H9 (cell line): ENCODE measurements at regions not wholly inside any gene's neighbourhood (a gene's known extent, or its start where the extent isn't known, plus 50 kb on each side); places are given as distances from the start of the nearest gene placed in this dataset.

Experiments
- DNase-seq: peaks from one replicate; pipeline ENCODE4 v3.0.0-alpha.2; 2017
- H2AFZ ChIP-seq: one replicate; pipeline ENCODE4 v1.6.1; 2013; ENCODE audit warnings: mild to moderate bottlenecking, low read length, control low read depth, moderate library complexity
- H2AK5ac ChIP-seq: 2 replicates; pipeline ENCODE4 v1.6.1; 2013; ENCODE audit warnings: low read length, control low read depth, mixed read lengths; ENCODE audit not compliant: insufficient read length
- H2BK120ac ChIP-seq: one replicate; pipeline ENCODE4 v1.6.1; 2013; ENCODE audit warnings: low read depth, mild to moderate bottlenecking, low read length, control low read depth, inconsistent platforms; ENCODE audit not compliant: poor library complexity, severe bottlenecking
- H2BK12ac ChIP-seq: 2 replicates; pipeline ENCODE4 v1.6.1; 2013; ENCODE audit warnings: low read length, control low read depth, mixed read lengths, low read depth; ENCODE audit not compliant: insufficient read length
- H2BK15ac ChIP-seq: 2 replicates; pipeline ENCODE4 v1.6.1; 2013; ENCODE audit warnings: low read depth, low read length, control low read depth
- H2BK20ac ChIP-seq: one replicate; pipeline ENCODE4 v1.6.1; 2013; ENCODE audit warnings: low read depth, mild to moderate bottlenecking, low read length, control low read depth, inconsistent platforms; ENCODE audit not compliant: poor library complexity, severe bottlenecking
- H2BK5ac ChIP-seq: 2 replicates; pipeline ENCODE4 v1.6.1; 2013; ENCODE audit warnings: low read length, control low read depth, mixed read lengths; ENCODE audit not compliant: insufficient read length
- H3K14ac ChIP-seq: 2 replicates; pipeline ENCODE4 v1.6.1; 2013; ENCODE audit warnings: low read length, control low read depth; ENCODE audit not compliant: insufficient read depth
- H3K18ac ChIP-seq: 2 replicates; pipeline ENCODE4 v1.6.1; 2013; ENCODE audit warnings: low read depth, mild to moderate bottlenecking, mixed read lengths, low read length, control low read depth; ENCODE audit not compliant: insufficient read length
- H3K23ac ChIP-seq: 2 replicates; pipeline ENCODE4 v1.6.1; 2013; ENCODE audit warnings: low read length, control low read depth, mixed read lengths, low read depth; ENCODE audit not compliant: insufficient read length
- H3K23me2 ChIP-seq: 2 replicates; pipeline ENCODE4 v1.6.1; 2013; ENCODE audit warnings: low read depth, mild to moderate bottlenecking, mixed read lengths, low read length, control low read depth; ENCODE audit not compliant: insufficient read length, poor library complexity, severe bottlenecking
- H3K27ac ChIP-seq: 2 replicates; pipeline ENCODE4 v1.5.1; 2013; ENCODE audit warnings: low read length, control low read depth, mixed read lengths, low read depth; ENCODE audit not compliant: insufficient read length
- H3K27me3 ChIP-seq: 2 replicates; pipeline ENCODE4 v1.6.1; 2013; ENCODE audit warnings: low read length, control low read depth, inconsistent platforms; ENCODE audit not compliant: insufficient read depth
- H3K4ac ChIP-seq: 2 replicates; pipeline ENCODE4 v1.6.1; 2013; ENCODE audit warnings: low read depth, mild to moderate bottlenecking, control low read depth, inconsistent platforms, low read length, moderate library complexity
- H3K4me1 ChIP-seq: 2 replicates; pipeline ENCODE4 v1.6.1; 2013; ENCODE audit warnings: low read length, control low read depth, inconsistent platforms; ENCODE audit not compliant: insufficient read depth
- H3K4me2 ChIP-seq: 2 replicates; pipeline ENCODE4 v1.6.1; 2013; ENCODE audit warnings: low read length, control low read depth, mixed read lengths; ENCODE audit not compliant: insufficient read length, insufficient read depth
- H3K56ac ChIP-seq: 2 replicates; pipeline ENCODE4 v1.6.1; 2013; ENCODE audit warnings: low read depth, mild to moderate bottlenecking, mixed read lengths, low read length, control low read depth; ENCODE audit not compliant: insufficient read length
- H3K79me1 ChIP-seq: 2 replicates; pipeline ENCODE4 v1.6.1; 2013; ENCODE audit warnings: low read depth, mild to moderate bottlenecking, moderate library complexity, low read length, control low read depth, inconsistent platforms; ENCODE audit not compliant: insufficient read depth, poor library complexity, severe bottlenecking
- H3K79me2 ChIP-seq: 2 replicates; pipeline ENCODE4 v1.6.1; 2013; ENCODE audit warnings: low read length, control low read depth, inconsistent platforms; ENCODE audit not compliant: insufficient read depth
- H3K9ac ChIP-seq: 2 replicates; pipeline ENCODE4 v1.6.1; 2013; ENCODE audit warnings: low read length, control low read depth, mixed read lengths; ENCODE audit not compliant: insufficient read length; ENCODE audit errors: extremely low read depth
- H3K9me3 ChIP-seq: one replicate; pipeline ENCODE4 v1.6.1; 2013; ENCODE audit warnings: low read depth, low read length, inconsistent platforms; ENCODE audit not compliant: control insufficient read depth
- H3T11ph ChIP-seq: one replicate; pipeline ENCODE4 v1.6.1; 2013; ENCODE audit warnings: mild to moderate bottlenecking, low read length, control low read depth, inconsistent platforms
- H4K20me1 ChIP-seq: one replicate; pipeline ENCODE4 v1.6.1; 2013; ENCODE audit not compliant: control insufficient read depth, insufficient read length, insufficient read depth
- H4K5ac ChIP-seq: 2 replicates; pipeline ENCODE4 v1.6.1; 2013; ENCODE audit warnings: low read depth, mild to moderate bottlenecking, mixed read lengths, low read length, control low read depth; ENCODE audit not compliant: insufficient read length
- H4K8ac ChIP-seq: replicated peaks from 2 replicates; pipeline ENCODE4 v1.6.1; 2013; ENCODE audit warnings: low read length, control low read depth, mixed read lengths, low read depth; ENCODE audit not compliant: insufficient read length
- H4K91ac ChIP-seq: 2 replicates; pipeline ENCODE4 v1.6.1; 2013; ENCODE audit warnings: low read depth, mild to moderate bottlenecking, moderate library complexity, mixed read lengths, low read length, control low read depth; ENCODE audit not compliant: insufficient read length
- H3K27ac Mint-ChIP-seq, 3 experiments: 2 replicates in 2 of 3; 3 replicates in 1 of 3; pipeline ENCODE4 v1.8.0; 2020 to 2021; ENCODE audit warnings: mixed read lengths in 3 of 3, mild to moderate bottlenecking in 1 of 3, moderate library complexity in 1 of 3
- H3K27me3 Mint-ChIP-seq: 2 replicates; pipeline ENCODE4 v1.8.0; 2021; ENCODE audit warnings: low read depth, mild to moderate bottlenecking, moderate library complexity, mixed read lengths
- H3K36me3 Mint-ChIP-seq, 3 experiments: 2 replicates in 2 of 3; 3 replicates in 1 of 3; pipeline ENCODE4 v1.8.0; 2020 to 2021; ENCODE audit warnings: low read depth in 3 of 3, mixed read lengths in 3 of 3; ENCODE audit not compliant: insufficient read depth in 1 of 3
- H3K4me1 Mint-ChIP-seq, 2 experiments: 2 replicates each; pipeline ENCODE4 v1.8.0; 2020; ENCODE audit warnings: mixed read lengths in 2 of 2
- H3K4me3 Mint-ChIP-seq, 2 experiments: 2 replicates in 1 of 2; 3 replicates in 1 of 2; pipeline ENCODE4 v1.8.0; 2020 to 2021; ENCODE audit warnings: mild to moderate bottlenecking in 2 of 2, mixed read lengths in 2 of 2, moderate library complexity in 1 of 2
- H3K9me3 Mint-ChIP-seq, 2 experiments: 2 replicates in 1 of 2; 3 replicates in 1 of 2; pipeline ENCODE4 v1.8.0; 2020; ENCODE audit warnings: mild to moderate bottlenecking in 2 of 2, mixed read lengths in 2 of 2, moderate library complexity in 1 of 2
- WGBS: extraction: QIAGEN DNeasy Blood & Tissue Kit; methylation state at CpG from one replicate; pipeline ENCODE4 v1.1.7; 2013; ENCODE audit warnings: missing lambda C conversion rate, low lambda C conversion rate, mixed read lengths; ENCODE audit not compliant: insufficient read length; ENCODE audit errors: extremely low coverage; 5-methylcytosine and 5-hydroxymethylcytosine counted together
- TF ChIP-seq, protein P1 (sequence below): fragments of 200-600 bp; sonication (generic); conservative IDR thresholded peaks from 3 replicates; pipeline ENCODE4 v1.8.0; 2021; ENCODE audit warnings: antibody characterized with exemption, mild to moderate bottlenecking

DNA sequence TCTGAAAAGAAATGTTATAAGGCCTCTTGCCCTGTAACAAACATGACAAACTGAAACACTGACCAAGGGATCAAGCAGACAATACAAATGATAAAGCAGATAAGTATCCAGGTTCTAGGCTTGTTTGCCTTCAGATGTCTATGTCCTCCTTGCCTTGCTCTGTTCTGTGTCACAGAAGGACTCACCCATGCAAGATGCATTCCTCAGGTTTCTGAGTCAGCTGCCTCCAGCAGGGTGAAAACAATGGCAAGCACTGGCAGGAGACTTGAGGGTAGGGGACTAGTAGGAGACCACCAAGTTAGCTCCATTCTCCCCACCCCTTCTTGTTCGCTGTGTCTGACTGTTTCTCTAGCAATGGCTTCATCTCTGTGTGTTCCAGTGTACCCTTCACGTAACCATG lies 76.6 kb upstream of the CXXC4 start:
- Mint-ChIP-seq H3K4me1 (peaks cover 8% of the 10 kb centered on the region in 2 experiments), H3K4me3 (no peak overlapping the region), H3K27me3 (no peaks in the 10 kb centered on the region), H3K36me3 (no peaks in the 10 kb centered on the region; a peak in 2 of 7 replicates), H3K27ac (no peak overlapping the region), H3K9me3 (peaks cover 0 to 3% of the 10 kb centered on the region in 2 experiments; a peak in 2 of 5 replicates)
- Histone ChIP-seq H4K20me1 (no peaks in the 10 kb centered on the region), H4K8ac (no peak overlapping the region), H3K4me2 (no peak overlapping the region), H2BK5ac (no peak overlapping the region), H3K18ac (no peak overlapping the region), H2AFZ (no peak overlapping the region), H3K14ac (no peak overlapping the region), H4K91ac (no peak overlapping the region), H3K27me3 (no peaks in the 10 kb centered on the region), H2BK12ac (no peak overlapping the region), H3K9ac (no peak overlapping the region), H3K79me1 (no peaks in the 10 kb centered on the region), H3K4ac (no peak overlapping the region), H4K5ac (no peak overlapping the region), H2BK20ac (no peak overlapping the region), H3K23me2 (no peaks in the 10 kb centered on the region), H3K79me2 (no peaks in the 10 kb centered on the region), H2BK120ac (no peak overlapping the region), H3K9me3 (no peaks in the 10 kb centered on the region), H3K56ac (no peak overlapping the region), H3K27ac (no peak overlapping the region), H2AK5ac (no peak overlapping the region), H3T11ph (no peak overlapping the region), H3K23ac (no peak overlapping the region), H3K4me1 (peaks cover 5% of the 10 kb centered on the region; the same call in 1 of the 2 replicates), H2BK15ac (no peak overlapping the region)
- TF ChIP-seq, protein P1, sequence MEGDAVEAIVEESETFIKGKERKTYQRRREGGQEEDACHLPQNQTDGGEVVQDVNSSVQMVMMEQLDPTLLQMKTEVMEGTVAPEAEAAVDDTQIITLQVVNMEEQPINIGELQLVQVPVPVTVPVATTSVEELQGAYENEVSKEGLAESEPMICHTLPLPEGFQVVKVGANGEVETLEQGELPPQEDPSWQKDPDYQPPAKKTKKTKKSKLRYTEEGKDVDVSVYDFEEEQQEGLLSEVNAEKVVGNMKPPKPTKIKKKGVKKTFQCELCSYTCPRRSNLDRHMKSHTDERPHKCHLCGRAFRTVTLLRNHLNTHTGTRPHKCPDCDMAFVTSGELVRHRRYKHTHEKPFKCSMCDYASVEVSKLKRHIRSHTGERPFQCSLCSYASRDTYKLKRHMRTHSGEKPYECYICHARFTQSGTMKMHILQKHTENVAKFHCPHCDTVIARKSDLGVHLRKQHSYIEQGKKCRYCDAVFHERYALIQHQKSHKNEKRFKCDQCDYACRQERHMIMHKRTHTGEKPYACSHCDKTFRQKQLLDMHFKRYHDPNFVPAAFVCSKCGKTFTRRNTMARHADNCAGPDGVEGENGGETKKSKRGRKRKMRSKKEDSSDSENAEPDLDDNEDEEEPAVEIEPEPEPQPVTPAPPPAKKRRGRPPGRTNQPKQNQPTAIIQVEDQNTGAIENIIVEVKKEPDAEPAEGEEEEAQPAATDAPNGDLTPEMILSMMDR = no peak
- DNase-seq = peak; percentile 39
- WGBS = no CpG with 5 or more reads among the region's 2 CpGs
